DND-41 (cell line): ENCODE measurements at regions not wholly inside any gene's neighbourhood (a gene's known extent, or its start where the extent isn't known, plus 50 kb on each side); places are given as distances from the start of the nearest gene placed in this dataset.
A peak's percentile ranks its signal among the peaks of the same experiment; 100 is the strongest.

Experiments used
- ATAC-seq: fragments of 200-7000 bp; cut with Tn5 transposase; 3 replicates; pipeline ENCODE4 v1.9.1; 2021; ENCODE audit warnings: low read depth; ENCODE audit not compliant: insufficient read depth
- DNase-seq: peaks from one replicate; pipeline ENCODE4 v3.0.0-alpha.2; 2020
- H2AFZ ChIP-seq: 2 replicates; pipeline ENCODE4 v1.6.0; 2012; ENCODE audit warnings: low read depth, low read length
- H3K27ac ChIP-seq: 2 replicates; pipeline ENCODE4 v1.5.1; 2012; ENCODE audit warnings: low read length, inconsistent platforms
- H3K27me3 ChIP-seq: fragments of 200-600 bp; sonication (generic); 2 replicates; pipeline ENCODE4 v1.6.0; 2012; ENCODE audit warnings: low read length, mild to moderate bottlenecking, inconsistent platforms; ENCODE audit not compliant: insufficient read depth, poor library complexity
- H3K36me3 ChIP-seq: 2 replicates; pipeline ENCODE4 v1.5.1; 2012; ENCODE audit warnings: low read length, inconsistent platforms; ENCODE audit not compliant: insufficient read depth
- H3K4me1 ChIP-seq: 2 replicates; pipeline ENCODE4 v1.5.1; 2012; ENCODE audit warnings: mild to moderate bottlenecking, low read length; ENCODE audit not compliant: insufficient read depth
- H3K4me2 ChIP-seq: 2 replicates; pipeline ENCODE4 v1.6.0; 2012; ENCODE audit warnings: mild to moderate bottlenecking, moderate library complexity, low read length, inconsistent platforms; ENCODE audit not compliant: insufficient read depth
- H3K4me3 ChIP-seq, 2 experiments: fragments of 200-600 bp in 1 of 2; shearing (Covaris generic) in 1 of 2; 2 replicates each; pipeline ENCODE4 v1.5.1; 2012 to 2016; ENCODE audit warnings: inconsistent platforms in 2 of 2, low read length in 2 of 2, mild to moderate bottlenecking in 2 of 2, low read depth in 1 of 2, moderate library complexity in 1 of 2
- H3K79me2 ChIP-seq: 2 replicates; pipeline ENCODE4 v1.6.0; 2012; ENCODE audit warnings: low read length, inconsistent platforms; ENCODE audit not compliant: insufficient read depth
- H3K9ac ChIP-seq: 2 replicates; pipeline ENCODE4 v1.6.0; 2012; ENCODE audit warnings: low read depth, mild to moderate bottlenecking, inconsistent platforms, low read length, moderate library complexity
- H3K9me3 ChIP-seq: 2 replicates; pipeline ENCODE4 v1.5.1; 2012; ENCODE audit warnings: low read length, moderate library complexity, mild to moderate bottlenecking, inconsistent platforms; ENCODE audit not compliant: insufficient read depth, severe bottlenecking
- H4K20me1 ChIP-seq: 2 replicates; pipeline ENCODE4 v1.6.0; 2012; ENCODE audit warnings: low read length; ENCODE audit not compliant: insufficient read depth
- CTCF ChIP-seq: IDR thresholded peaks from 2 replicates; pipeline ENCODE4 v1.5.1; 2012; ENCODE audit warnings: borderline replicate concordance, low read length, moderate library complexity, mild to moderate bottlenecking; ENCODE audit not compliant: poor library complexity, severe bottlenecking; ENCODE audit errors: extremely low read depth
- EZH2 ChIP-seq: IDR thresholded peaks from 3 replicates; pipeline ENCODE4 v1.6.1; 2012; ENCODE audit warnings: borderline replicate concordance, low read depth, mild to moderate bottlenecking, moderate library complexity, low read length, inconsistent platforms; ENCODE audit not compliant: severe bottlenecking

GRCh38 chr17:34519282-34519681 lies 60.1 kb upstream of the TMEM132E start:
- Histone ChIP-seq H3K4me1 (no peaks in the 10 kb centered on the region), H4K20me1 (0 out of 2 replicates have a peak, but pooled peaks cover 3% of the 10 kb centered on the region), H3K36me3 (no peaks in the 10 kb centered on the region), H3K27ac (no peak overlapping the region), H3K27me3 (no peaks in the 10 kb centered on the region), H3K4me3 (no peak overlapping the region), H3K9ac (no peak overlapping the region), H3K9me3 (no peaks in the 10 kb centered on the region), H3K4me2 (no peak overlapping the region), H3K79me2 (no peaks in the 10 kb centered on the region), H2AFZ (no peak overlapping the region)
- DNase-seq (peak; percentile 42), ATAC-seq (peak; percentile 67)
- no peak for TF ChIP-seq EZH2
- TF ChIP-seq CTCF: peak; percentile 73

GRCh38 chr17:34517406-34517805 lies 62.0 kb upstream of the TMEM132E start:
- Histone ChIP-seq H3K4me3 (no peak overlapping the region), H3K27me3 (no peaks in the 10 kb centered on the region), H3K4me1 (no peaks in the 10 kb centered on the region), H3K9me3 (no peaks in the 10 kb centered on the region), H3K27ac (no peak overlapping the region), H4K20me1 (0 out of 2 replicates have a peak, but pooled peaks cover 3% of the 10 kb centered on the region), H3K9ac (no peak overlapping the region), H3K79me2 (no peaks in the 10 kb centered on the region), H3K4me2 (no peak overlapping the region), H2AFZ (no peak overlapping the region), H3K36me3 (no peaks in the 10 kb centered on the region)
- DNase-seq (no peak), ATAC-seq (no peak)
- TF ChIP-seq EZH2 (no peak), CTCF (no peak)

GRCh38 chr17:34511931-34512330 lies 67.5 kb upstream of the TMEM132E start:
- Histone ChIP-seq H3K36me3 (no peaks in the 10 kb centered on the region), H3K79me2 (no peaks in the 10 kb centered on the region), H3K4me3 (no peak overlapping the region), H4K20me1 (no peaks in the 10 kb centered on the region), H3K9ac (no peak overlapping the region), H3K27me3 (peaks cover 13% of the 10 kb centered on the region), H3K27ac (no peak overlapping the region), H3K9me3 (no peaks in the 10 kb centered on the region), H3K4me2 (no peak overlapping the region), H3K4me1 (no peaks in the 10 kb centered on the region), H2AFZ (no peak overlapping the region)
- no peak for DNase-seq
- no peak for ATAC-seq
- TF ChIP-seq CTCF: no peak
- TF ChIP-seq EZH2: no peak

GRCh38 chr17:34511265-34511664 lies 68.1 kb upstream of the TMEM132E start:
- Histone ChIP-seq H3K4me1 (no peaks in the 10 kb centered on the region), H3K36me3 (no peaks in the 10 kb centered on the region), H3K4me3 (no peak overlapping the region), H4K20me1 (no peaks in the 10 kb centered on the region), H3K27me3 (peaks cover 19% of the 10 kb centered on the region), H3K79me2 (no peaks in the 10 kb centered on the region), H2AFZ (no peak overlapping the region), H3K9me3 (no peaks in the 10 kb centered on the region), H3K27ac (no peak overlapping the region), H3K4me2 (no peak overlapping the region), H3K9ac (no peak overlapping the region)
- TF ChIP-seq EZH2 (no peak), CTCF (no peak)
- no peak for DNase-seq
- no peak for ATAC-seq
